ENCODE measurements at regions not wholly inside any gene's neighbourhood (a gene's known extent, or its start where the extent isn't known, plus 50 kb on each side); places are given as distances from the start of the nearest gene placed in this dataset.
A peak's percentile ranks its signal among the peaks of the same experiment; 100 is the strongest.

GRCh38 chr3:106534206-106534605 lies 665.4 kb upstream of the CBLB start:
- DNase-seq, result peak in 1 of 3 donors; percentile 63

DNA sequence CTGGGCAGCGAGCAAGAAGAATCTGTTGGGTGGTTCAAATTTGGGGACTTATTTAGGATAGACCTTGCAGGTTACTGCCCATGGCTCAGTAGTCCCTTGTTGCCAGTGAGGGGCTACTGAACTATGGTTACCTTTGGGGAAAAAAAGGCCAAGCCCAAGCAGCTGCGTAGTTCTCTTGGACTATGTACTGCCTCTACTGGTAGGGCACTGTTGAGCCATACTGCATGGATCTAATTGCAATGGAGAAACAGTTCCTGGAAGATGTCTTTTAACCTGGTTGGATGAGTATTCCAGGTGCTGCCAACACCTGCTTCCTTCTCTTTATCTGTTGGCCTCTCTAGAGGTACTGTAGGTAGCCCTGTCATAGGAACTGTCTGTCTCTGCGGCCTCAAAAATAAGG lies 671.9 kb upstream of the CBLB start:
- Histone ChIP-seq H3K4me3 (no peak overlapping the region), H3K9me3 (no peaks in the 10 kb centered on the region), H3K36me3 (no peaks in the 10 kb centered on the region), H3K27ac (no peak overlapping the region), H3K27me3 (no peaks in the 10 kb centered on the region), H3K4me1 (no peaks in the 10 kb centered on the region)
- TF ChIP-seq POLR2A (IDR thresholded peaks at IDR 0.05) (no peak), CTCF (IDR thresholded peaks at IDR 0.05) (no peak)
- no peak for DNase-seq

More at GRCh38 chr3:106534206-106534605, 665.4 kb upstream of the CBLB start:
- TF ChIP-seq POLR2A (IDR thresholded peaks at IDR 0.05) (no peak), CTCF (IDR thresholded peaks at IDR 0.05) (no peak)
- H3K4me3 ChIP-seq, result no peak overlapping the region
- no peaks in the 10 kb centered on the region for H3K36me3 ChIP-seq
- H3K4me1 ChIP-seq, result no peaks in the 10 kb centered on the region
- no peaks in the 10 kb centered on the region for H3K27me3 ChIP-seq
- no peak overlapping the region for H3K27ac ChIP-seq
- no peaks in the 10 kb centered on the region for H3K9me3 ChIP-seq

- no peaks in the 10 kb centered on the region for H3K9me3 ChIP-seq
- TF ChIP-seq POLR2A (IDR thresholded peaks at IDR 0.05) (no peak), CTCF (IDR thresholded peaks at IDR 0.05) (no peak)
- no peak overlapping the region for H3K4me3 ChIP-seq
These were observed 673.4 kb upstream of the CBLB start for GRCh38 chr3:106542101-106542769.

DNA sequence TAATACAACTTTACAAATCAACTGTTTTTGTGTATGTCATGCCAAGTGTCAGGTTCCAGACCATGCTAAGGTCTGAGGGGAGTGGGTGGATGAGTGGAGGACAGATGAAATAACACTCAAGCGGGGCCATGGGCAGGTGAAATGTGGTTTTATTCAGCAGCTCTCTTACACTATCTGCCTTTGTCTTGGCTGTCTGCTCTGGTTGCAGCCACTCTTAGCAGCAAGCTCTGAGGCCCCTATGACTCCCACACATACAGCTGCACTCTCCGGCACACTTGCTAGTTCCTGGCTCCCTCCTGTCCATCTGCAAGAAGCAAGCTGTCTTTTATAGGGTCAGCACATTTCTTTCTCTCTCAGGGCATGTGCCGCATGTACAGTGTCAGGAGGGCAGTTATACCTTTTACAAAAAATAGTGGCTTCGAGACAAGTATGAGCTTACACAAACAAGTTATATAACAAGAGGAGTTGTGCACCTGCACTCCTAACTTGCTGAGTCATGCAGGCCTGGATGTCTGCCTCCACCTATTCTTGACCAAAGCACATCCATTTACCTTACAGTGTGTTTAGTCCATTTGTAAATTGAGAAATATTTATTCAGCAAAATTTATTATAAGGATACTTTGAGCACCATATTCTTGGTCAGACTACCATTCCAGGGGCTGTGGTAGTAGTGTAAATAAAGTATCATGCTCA lies 683.7 kb upstream of the CBLB start:
- no peak for DNase-seq
- no peaks in the 10 kb centered on the region for H3K4me1 ChIP-seq
- H3K36me3 ChIP-seq, result no peaks in the 10 kb centered on the region
- H3K9me3 ChIP-seq, result no peaks in the 10 kb centered on the region
- H3K4me3 ChIP-seq, result no peak overlapping the region
- no peaks in the 10 kb centered on the region for H3K27me3 ChIP-seq
- no peak for TF ChIP-seq CTCF (IDR thresholded peaks at IDR 0.05)
- no peak overlapping the region for H3K27ac ChIP-seq

More at GRCh38 chr3:106542101-106542769, 673.4 kb upstream of the CBLB start:
- no peaks in the 10 kb centered on the region for H3K36me3 ChIP-seq
- no peaks in the 10 kb centered on the region for H3K27me3 ChIP-seq
- H3K4me1 ChIP-seq, result no peaks in the 10 kb centered on the region
- DNase-seq, result no peak
- no peak overlapping the region for H3K27ac ChIP-seq

DNA sequence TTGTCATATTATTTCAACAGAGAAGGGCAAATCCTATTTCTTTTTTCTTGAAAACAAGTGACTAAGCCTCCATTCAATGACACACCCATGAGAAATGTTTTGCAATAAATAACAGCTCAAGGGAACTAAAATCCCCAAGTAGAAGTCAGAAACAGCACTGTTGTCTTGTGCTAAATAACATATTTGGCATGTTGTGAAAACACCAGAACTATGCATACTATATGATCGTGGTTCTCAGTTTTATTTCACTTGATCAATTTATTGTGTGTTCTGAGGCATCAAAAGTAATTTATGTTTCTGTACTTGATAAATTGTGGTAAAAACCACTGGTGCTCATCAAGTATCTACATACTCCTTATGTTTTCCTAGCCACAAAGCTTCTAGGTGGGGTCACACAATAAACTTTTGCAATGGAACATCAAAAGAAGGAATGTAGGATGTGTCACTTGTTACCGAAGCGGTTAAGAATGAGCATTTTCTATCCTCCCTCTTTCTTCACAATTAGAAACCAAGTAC lies 691.7 kb upstream of the CBLB start:
- H3K27ac ChIP-seq, result no peak overlapping the region
- no peaks in the 10 kb centered on the region for H3K4me1 ChIP-seq
- TF ChIP-seq CTCF (IDR thresholded peaks at IDR 0.05), result no peak
- no peak for TF ChIP-seq POLR2A (IDR thresholded peaks at IDR 0.05)
- H3K4me3 ChIP-seq, result no peak overlapping the region
- H3K27me3 ChIP-seq, result no peaks in the 10 kb centered on the region
- no peak for DNase-seq
- H3K36me3 ChIP-seq, result no peaks in the 10 kb centered on the region
- no peaks in the 10 kb centered on the region for H3K9me3 ChIP-seq

Measured in Peyer's patch (tissue), 4 donors.